GM18520 (cell line): ENCODE measurements at regions not wholly inside any gene's neighbourhood (a gene's known extent, or its start where the extent isn't known, plus 50 kb on each side); places are given as distances from the start of the nearest gene placed in this dataset.

ENCODE experiments used
- ATAC-seq: cut with Tn5 transposase; IDR thresholded peaks from one replicate; pipeline ENCODE4 v1.9.1; 2021; ENCODE audit not compliant: unreplicated experiment

- ATAC-seq, result no peak
Observed at GRCh38 chr20:16220826-16221225, 352.4 kb downstream of the KIF16B start.

GRCh38 chr20:16219182-16219581, 354.1 kb downstream of the KIF16B start:
- ATAC-seq, result no peak

DNA sequence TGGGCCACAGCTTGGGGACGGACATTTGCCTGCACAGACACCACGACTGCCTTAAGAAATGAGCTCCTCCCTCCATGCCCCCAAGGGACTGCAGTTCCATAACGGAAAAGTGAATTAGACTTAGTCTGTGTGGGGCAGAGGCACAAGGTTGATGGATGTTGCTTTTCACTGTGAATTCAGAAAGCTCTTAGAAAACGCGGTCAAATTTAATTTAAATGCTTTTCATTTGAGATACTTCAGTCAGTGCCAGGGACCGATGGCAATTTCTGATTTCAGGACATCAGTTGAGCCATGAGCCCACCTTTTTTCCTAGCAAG, 356.4 kb downstream of the KIF16B start:
- no peak for ATAC-seq

DNA sequence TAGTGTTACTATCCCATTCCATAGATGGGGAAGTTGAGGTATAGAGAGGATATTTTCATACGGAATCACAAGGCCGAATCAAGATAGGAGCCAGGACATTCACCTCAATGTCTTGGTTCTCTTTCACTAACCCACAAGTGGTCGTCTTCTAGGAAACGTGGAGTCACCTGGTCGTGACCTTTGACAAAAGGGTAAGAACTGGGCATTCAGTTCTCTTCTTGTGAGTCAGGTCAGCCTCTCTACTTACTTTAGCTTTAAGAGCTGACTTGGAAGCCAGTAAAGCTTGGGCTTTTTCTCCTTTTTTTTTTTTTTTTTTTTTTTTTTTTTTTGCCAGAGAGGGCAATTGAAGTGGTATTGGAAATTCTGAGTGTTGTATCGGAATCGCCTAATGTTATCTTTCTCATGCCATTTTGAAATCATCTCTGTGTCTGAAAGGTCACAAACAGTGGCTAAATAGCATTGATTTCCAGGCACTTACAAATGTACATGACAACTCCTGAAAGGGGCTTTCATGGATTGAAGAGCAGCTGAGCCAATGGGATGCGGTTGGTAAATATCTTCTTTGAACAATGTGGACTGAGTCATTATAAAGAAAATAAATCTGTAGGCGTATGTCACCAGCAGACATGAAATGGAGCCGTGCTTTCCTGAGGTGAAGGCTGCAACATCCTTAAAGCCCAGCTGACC, 356.9 kb downstream of the KIF16B start:
- ATAC-seq, result no peak

- no peak for ATAC-seq
Observed at GRCh38 chr20:16215041-16215440, 358.2 kb downstream of the KIF16B start.

DNA sequence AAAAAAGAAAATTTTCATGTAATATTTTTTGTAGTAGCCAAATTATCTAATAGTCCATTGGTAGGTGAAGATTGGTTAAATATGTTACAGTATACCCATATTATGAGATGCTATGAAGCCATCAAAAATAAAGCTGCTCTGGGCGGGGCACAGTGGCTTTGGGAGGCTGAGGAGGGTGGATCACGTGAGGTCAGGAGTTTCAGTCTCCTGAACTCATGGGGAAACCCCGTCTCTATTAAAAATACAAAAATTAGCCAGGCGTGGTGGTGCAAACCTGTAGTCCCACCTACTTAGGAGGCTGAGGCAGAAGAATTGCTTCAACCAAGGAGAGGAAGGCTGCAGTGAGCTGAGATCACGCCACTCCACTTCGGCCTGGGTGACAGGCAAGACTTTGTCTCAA, 360.5 kb downstream of the KIF16B start:
- no peak for ATAC-seq

DNA sequence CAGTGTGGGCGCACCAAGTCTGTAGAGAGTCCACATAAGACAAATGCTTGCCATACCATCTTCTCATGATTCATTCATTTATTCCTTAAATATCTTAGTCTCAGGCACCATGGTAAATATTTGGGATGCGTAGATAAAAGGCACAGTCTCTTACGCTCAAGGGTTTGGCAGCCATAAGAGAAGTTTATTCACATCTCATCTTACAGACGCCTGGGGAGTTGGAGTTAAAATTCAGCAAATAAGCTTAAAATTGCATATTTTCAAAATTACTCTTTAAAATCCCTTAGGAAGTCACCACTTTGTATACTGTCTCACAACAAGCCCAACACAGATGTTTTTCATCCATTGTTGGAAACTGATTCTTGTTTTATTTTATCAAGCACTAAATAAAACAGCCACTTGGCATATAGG, 363.3 kb downstream of the KIF16B start:
- no peak for ATAC-seq

GRCh38 chr20:16209357-16209756, 363.9 kb downstream of the KIF16B start:
- no peak for ATAC-seq

DNA sequence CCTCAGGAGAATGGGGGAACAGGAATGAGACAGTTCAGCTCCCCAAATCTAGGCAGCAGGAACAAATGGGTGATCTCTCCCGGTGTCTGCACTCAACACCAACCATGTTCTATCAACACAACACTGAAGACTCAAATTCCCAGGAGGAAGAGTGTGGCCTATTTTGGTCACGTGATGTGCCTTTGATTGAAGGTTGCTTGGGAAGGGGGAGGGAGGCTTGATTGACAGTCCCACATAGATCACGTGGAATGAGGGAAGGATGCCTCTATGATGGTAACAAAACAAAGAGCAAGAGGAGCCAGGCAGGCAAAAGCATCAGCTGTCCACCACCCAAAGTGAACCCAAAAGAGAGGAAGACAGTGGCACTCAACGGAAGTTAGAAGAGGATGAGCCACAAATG, 364.8 kb downstream of the KIF16B start:
- no peak for ATAC-seq

GRCh38 chr20:16206817-16207216, 366.4 kb downstream of the KIF16B start:
- ATAC-seq, result no peak

DNA sequence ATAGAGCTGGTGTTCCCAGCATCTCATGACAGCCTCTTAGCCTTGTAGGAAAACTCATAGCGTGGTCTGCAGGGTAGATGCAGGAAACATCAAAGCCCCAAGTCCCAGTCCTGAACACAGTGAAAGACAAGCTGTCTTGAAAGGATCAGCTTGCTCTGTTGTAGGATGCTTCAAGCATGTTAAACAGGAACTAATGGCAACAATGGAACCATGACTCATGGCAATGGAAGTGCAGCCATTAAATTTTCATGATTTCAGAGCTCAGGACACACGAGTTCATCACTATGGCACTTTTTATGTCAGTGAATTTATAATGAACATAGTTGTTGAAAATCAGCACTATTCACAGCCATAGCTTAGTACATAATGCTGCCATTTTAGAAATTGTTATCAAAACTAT, 367.7 kb downstream of the KIF16B start:
- no peak for ATAC-seq

GRCh38 chr20:16203096-16203495, 370.2 kb downstream of the KIF16B start:
- ATAC-seq, result no peak

GRCh38 chr20:16201191-16201590, 372.1 kb downstream of the KIF16B start:
- no peak for ATAC-seq

DNA sequence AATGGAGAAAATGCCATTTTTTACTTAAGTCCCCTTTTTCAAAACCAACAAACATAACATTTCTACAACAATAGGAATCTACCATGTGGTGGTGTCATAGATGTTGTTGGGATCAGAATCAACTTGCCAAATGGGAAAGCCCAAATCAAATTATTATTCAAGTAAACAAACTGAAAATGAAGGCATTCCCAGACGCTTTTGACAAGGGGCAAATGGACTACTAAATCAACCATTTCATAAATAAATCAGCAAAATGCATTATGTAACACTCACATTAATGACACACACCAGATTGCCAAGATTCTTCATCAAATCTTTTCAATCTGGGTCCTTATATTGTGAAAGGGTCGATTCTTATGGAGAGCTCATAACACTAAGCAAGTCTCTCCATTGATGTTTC, 375.6 kb downstream of the KIF16B start:
- no peak for ATAC-seq

- no peak for ATAC-seq
Observed at GRCh38 chr20:16195671-16196070, 377.6 kb downstream of the KIF16B start.

DNA sequence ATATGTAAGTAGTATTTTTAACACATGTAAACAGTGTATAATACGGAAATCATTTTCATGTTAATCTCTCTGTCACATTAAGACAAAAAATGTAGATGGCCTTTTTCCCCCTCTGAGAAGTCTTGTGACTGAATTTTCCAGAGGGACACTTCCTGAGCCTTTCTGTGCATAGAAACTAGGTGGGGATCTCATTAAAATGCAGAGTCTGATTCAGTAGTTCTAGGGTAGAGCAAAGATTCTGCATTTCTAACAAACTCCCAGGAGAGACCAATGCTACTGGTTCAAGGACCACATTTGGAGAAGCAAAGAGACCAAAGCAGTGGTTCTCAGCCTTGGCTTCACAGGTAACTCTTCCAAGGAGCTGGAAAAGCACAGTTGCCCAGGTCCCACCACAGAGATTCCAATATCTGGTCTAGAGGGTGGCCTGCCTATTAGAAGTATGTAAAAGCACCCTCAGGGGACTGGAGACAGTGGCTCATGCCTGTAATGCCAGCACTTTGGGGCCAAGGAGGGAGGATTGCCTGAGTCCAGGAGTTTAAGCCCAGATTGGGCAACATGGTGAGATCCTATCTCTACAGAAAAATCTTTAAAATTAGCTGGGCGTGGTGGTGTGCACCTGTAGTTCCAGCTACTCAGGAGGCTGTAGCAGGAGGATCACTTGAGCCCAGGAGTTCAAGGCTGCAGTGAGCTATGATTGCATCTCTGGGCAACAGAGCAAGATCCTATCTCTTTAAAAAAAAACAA, 378.5 kb downstream of the KIF16B start:
- no peak for ATAC-seq

GRCh38 chr20:16191496-16191895, 381.8 kb downstream of the KIF16B start:
- ATAC-seq, result no peak

GRCh38 chr20:16189371-16189770, 383.9 kb downstream of the KIF16B start:
- ATAC-seq, result no peak

GRCh38 chr20:16187956-16188616, 385.2 kb downstream of the KIF16B start:
- ATAC-seq, result no peak

DNA sequence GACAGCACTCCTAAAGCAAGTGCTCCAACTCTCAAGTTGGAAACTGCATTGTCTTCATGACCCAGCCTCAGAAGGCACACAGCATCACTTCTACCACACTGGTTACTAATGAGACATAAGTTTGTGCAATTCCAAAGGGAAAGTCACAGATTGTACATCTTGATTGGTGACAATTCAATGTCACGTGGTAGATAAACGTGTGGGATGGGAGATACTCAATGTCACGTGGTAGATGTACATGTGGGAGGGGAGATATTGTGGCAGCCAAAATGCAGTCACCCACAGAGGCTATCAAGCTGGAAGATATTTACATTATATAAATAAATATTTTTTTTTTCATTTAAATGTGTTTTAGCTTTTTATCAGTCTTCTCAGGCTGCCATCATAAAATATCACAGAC, 393.3 kb downstream of the KIF16B start:
- no peak for ATAC-seq

GRCh38 chr20:16179371-16179770, 393.9 kb downstream of the KIF16B start:
- no peak for ATAC-seq

- ATAC-seq, result no peak
Observed at GRCh38 chr20:16178546-16179135, 394.6 kb downstream of the KIF16B start.
